HG03442 (cell line): ENCODE measurements at regions not wholly inside any gene's neighbourhood (a gene's known extent, or its start where the extent isn't known, plus 50 kb on each side); places are given as distances from the start of the nearest gene placed in this dataset.
"Not testable (repeated sequence)": the region's sequence is repeated elsewhere in the genome, so short reads cannot be mapped to it uniquely, and the experiment has no call there.

Experiments used
- ATAC-seq: cut with Tn5 transposase; IDR thresholded peaks from one replicate; pipeline ENCODE4 v1.9.1; 2021; ENCODE audit warnings: mild to moderate bottlenecking, moderate library complexity; ENCODE audit not compliant: unreplicated experiment

DNA sequence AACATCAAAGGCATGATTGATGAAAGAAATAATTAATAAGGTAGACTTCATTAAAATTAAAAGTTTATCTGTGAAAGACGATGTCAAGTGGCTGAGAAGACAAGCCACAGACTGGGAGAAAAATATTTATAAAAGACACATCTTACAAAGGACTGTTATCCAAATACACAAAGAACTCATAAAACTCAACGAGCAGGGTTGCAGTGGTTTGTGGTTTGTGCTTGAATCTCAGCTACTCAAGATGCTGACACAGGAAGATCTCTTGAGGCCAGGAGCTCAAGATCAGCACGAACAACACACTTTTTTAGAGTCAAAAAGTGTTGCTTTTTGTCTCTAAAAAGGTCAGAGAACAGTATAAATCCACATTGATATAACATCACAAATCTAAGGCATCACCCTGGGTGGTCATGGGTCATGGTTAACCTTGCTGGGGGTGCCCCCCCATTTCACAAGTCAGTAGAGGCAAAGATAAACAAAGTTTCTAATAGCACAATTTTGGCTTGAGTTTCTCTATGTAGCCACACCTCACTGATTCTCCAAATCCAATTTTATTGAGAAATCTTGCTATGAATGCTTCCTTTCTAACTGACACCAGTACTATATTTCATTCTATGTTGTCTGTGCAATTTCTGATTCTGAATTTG is 342.9 kb upstream of the RPS23 start:
- no peak for ATAC-seq

DNA sequence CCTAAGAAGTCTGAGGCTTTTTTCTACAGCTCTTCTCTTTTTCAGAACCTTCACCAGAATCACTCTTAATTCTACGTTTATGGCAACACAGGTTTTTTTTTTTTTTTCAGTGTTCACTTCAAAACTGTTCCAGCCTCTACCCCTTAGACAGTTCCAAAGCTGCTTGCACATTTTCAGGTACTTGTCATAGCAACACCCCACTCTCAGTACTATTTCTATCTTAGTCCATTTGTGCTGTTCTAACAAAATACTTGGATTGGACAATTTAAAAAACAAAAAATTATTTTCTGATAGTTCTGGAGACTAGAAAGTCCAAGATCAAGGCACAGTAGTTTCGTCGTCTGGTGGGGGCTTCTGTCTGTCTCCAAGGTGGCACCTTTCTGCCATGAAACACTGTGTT is 340.9 kb upstream of the RPS23 start:
- ATAC-seq, result no peak

DNA sequence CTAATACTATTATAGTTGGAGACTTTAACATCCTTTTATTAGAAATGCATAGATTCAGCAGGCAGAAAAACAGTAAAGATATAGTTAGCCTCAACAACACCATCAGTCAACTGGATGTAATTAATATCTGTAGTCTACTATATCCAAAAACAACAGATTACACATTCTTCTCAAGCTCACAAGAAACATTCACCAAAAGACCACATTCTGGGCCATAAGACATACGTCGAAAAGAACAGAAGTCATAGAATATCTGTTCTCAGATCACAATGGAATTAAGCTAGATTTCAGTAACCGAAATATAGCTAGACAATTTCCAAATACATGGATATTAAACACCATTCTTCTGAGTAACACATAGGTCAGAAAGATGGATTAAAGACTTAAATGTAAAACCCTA is 336.6 kb upstream of the RPS23 start:
- no peak for ATAC-seq

DNA sequence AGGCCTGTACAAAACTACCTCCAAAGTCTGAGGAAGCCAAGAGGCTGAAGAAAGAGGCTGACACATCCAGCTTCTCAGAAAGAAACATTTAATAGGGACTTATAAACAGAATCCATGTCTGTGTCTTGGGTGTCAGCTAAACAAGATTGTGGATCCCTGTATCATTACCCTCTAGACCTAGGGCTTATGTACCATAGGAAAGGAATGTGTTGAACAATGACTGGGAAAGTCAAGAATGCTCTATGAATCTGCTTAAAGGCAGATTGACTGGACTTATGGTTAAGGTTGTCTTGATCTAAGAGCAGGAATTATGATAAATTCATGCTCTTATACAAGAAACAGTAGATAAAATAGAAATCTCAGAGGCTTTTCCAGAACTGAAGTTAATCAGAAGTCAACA is 335.7 kb upstream of the RPS23 start:
- ATAC-seq, result no peak

DNA sequence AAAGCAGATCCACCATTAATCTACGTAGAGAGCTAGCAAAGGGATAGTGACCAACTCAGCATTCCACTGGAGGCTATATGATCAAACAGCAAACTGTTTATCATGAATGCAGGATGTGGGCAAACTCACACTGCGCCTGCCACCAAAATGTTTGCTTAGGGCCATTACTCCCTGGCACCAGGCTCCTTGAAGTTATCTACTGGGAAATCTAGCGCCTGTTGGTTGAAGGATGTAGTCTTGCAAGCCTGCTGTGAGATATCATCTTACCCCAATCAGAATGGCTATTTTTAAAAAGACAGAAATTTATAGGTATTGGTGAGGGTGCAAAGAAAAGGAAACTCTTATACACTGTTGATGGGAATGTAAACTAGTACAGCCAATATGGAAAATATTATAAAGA is 332.5 kb upstream of the RPS23 start:
- no peak for ATAC-seq

DNA sequence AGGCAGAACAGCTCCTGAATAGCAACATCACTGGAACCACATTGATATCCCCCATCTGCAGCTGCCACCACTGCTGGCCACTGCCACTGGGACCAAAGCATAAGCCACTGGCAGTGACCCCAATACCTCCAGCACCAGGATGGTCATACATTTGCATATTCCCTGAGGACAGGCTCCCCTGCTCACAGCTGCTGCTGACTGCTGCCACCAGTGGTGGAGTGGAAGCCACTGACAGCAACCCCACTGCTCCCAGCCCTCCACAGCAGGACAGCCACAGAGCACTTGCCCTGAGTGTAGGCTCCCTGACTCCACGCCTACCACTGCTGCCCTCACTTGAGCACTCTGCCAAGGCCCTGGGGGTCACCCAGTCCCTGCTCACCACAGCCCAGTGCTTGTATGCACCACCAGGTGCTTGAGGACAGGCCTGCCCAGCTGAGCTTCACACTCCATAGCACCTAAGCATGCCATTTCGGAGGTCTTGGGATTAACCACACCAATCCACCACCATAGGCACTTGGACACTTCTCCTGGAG is 327.4 kb upstream of the RPS23 start:
- no peak for ATAC-seq

DNA sequence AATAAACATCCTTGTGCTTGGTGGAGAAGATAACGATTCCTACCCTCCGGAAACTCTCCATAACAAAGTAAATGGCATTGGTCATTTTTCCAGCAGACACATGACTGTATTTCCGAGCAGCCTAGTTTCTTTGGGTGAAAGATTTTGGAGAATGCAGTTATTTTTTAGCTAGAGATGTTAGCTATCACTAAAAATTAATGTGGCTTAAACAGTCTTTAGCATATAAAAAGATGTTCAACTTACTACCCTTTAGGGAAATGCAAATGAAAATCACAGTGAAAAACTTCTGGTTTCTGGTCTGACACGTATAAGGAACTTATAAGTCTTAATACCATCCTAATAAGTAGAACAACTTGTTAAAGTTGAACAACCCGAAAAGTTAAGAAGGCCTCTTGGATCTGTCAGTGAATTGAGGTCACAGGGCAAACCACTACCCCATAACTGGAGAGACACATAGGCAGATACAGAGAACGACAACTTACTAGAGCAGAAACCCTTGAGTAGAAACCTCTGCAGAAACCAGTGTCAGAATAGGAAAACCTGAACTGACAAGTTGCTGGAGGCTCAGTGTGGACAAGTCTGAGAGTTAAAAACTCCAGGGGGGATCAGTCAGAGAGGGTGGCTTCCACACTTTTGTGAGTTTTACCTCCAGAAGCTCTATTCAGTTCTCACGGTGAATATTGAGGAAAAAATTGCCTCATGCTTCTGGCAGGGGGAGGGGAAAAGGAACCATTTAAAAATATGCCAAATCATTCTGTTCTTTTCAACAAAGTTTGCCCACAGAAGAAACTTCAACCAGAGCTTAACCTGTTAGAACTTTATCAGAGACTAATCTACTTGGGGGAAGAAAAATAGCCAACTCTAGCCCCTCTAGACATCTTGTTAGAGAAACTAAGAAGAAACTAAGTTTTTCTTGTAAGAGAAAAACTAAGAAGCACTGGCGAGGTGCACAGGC is 325.2 kb upstream of the RPS23 start:
- ATAC-seq, result no peak

DNA sequence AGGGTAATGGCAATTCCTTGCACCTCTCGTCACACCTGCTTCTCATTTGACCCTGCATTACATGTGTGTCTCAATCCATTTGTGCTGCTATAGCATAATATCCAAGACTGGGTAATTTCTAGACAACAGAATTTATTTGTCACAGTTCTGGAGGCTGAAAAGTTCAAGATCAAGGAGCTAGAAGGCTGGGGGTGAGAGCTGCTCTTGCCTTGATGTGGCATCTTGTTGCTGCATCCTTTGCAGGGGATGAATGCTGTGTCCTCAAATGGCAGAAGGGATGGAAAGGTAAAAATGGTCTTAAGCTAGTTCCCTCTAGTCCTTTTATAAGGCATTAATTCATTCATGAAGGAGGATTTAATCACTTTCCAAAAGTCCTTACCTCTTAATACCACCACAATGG is 323.7 kb upstream of the RPS23 start:
- no peak for ATAC-seq

DNA sequence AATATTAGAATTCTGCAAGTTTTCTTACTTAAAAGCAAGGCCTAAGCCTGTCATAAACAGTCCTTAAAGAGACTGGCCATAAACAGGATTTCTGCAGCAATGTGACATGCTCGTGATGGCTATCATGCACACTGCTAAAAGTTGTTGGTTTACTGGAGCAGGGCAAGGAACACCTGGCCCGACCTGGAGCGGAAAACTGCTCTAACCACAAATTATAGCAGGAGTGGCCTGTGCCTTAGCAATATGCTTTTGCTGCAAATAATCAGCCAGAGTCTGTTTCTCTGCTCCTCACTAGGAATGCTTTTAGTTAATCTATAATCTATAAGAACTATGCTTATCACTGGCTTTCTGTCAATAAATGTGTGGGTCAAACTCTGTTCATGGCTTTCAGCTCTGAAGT is 322.9 kb upstream of the RPS23 start:
- ATAC-seq, result no peak

DNA sequence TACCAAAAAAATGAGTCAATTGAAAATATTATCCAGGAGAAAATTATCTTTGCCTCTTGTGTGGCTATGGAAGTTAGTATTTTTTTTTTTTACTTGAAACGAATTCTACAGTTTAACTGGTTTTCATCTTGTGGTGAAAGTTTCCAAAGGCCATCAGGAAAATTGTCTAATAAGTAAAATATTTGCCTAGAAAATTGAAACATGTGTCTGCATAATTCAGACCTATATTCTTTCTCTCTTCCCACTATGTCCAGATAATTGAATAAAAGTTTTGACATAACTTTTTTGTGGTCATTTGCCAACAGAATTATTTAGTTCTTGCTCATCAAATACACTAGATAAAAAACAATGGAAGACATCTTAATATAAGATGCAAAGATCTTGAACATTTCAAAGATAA is 321.5 kb upstream of the RPS23 start:
- no peak for ATAC-seq

DNA sequence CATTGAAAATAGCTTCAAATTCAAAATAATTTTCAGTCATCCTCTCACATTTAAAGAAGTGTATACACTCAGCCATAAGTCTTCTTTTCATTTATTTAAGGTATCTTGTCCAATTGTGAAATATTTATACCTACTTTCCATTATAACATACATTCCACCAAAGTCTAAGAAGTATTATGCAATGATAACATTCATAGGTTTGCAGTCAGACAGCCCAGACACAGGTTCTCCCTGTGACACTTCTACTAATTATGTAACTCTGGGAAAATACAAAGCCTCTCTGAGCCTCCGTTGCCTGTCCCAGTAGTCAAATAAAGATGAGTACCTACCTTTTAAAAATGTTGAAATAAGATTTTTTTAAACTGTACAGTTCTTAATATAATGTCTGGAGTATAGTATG is 320.9 kb upstream of the RPS23 start:
- ATAC-seq, result no peak

DNA sequence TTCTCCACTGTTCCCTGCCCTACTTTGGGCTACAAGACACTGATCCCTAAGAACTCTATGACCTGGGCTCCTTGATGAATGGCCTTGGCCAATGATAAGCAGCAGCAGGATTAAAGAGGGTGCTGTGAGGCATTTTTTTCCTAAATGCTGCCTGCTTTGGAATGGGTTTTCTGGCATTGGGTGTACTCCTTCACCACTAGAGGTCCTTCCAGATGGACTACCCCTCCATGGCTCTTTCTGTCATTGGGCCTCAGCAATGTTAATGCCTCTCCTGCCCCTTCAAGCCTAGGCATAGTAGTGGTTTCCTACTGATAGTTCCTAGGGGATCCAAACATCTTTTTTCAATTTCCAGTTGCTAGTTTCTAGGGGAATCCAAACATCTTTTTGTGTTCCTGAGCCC is 319.3 kb upstream of the RPS23 start:
- no peak for ATAC-seq

DNA sequence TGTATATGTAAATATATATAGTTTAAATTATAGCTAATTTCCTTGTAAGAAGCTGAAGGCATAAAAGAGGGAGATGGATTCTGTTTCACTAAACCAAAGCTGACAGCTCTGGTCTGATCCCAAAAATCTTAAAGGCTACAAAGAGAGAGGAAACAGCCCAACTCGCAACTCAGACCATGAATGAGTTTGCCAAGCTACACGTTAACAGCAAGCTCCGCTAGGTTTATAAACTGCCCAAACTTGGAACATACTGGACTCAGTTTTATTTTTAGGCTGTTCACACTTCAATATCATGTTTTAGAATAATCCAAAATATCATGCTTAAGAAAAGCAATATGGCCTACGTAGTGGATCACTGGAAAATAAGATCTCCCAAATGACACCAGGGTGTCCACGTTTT is 318.3 kb upstream of the RPS23 start:
- no peak for ATAC-seq

DNA sequence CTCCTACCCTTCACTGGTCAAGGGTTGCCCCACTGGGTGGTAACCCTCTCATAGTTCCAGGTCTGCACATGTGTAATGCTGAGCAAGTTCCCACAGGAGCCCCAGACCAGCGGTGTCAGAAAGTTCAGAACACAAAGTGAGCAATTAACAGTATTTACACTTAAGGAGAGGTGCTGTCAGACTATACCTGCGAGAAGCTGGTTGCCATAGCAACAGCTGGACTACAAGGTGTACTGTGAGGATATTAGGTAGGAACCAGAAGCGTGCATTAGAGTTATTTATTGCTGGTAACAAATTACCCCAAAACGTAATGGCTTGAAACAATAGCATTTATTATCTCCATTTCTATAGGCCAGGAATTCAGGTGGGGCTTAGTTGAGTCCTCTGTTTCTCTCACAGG is 317.0 kb upstream of the RPS23 start:
- no peak for ATAC-seq

DNA sequence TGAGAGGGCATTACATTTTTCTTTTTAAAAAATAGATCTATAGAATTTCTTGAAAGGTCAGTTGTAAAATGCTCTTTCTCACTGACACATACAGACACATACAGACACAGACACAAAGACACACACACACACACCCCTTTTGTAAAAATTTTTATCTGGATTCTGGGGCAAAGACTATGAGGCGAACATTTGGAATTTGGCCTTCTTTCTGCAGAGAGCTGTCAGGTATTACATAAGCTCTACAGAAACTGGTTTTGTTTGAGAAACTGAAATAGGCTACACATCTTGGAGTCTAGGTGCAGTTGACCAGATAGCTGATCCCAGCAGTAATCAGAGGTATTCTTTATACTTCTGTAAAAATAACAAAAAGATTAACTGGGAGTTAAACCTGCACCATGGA is 315.9 kb upstream of the RPS23 start:
- no peak for ATAC-seq

DNA sequence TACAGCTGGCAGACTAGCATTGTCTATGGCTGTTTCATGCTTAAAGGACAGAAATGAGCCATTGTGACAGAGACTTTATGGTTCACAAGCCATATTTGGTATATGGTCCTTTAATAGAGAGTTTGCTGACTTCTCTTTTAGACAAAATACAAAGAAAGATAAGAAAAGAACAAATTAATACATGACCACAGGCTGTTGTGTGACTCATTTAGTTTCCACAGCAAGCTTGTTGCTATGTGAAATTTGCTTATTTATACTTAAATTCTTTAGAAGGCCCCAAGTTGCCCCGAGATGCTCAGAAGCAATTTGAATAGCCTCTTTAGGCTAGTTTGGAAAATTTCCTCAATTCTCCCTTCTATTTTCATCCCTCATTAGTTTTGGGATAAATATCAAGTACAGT is 315.3 kb upstream of the RPS23 start:
- no peak for ATAC-seq

DNA sequence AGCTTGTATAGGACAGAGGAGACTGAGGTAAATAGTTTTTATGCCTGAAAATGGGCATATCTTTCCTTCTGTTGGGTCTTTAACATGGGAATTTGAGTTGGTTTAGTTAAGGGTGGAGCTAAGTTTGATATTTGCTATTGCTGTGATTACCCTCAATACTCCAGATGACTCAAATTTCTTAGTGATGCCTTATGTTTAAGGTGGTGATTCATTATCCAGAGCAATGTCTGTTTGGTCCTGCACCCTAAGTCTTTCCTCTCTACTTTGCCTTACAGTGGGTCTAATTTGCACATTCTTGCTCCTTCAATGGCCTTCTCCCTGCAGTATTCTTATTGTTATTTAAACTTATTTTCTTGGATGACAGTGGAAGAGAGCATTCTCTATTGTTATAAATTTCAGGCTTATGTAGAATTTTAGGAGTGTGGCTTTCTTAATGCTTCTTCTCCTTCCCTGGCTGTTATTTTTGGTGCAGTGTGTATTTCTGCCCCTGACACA is 312.9 kb upstream of the RPS23 start:
- no peak for ATAC-seq

DNA sequence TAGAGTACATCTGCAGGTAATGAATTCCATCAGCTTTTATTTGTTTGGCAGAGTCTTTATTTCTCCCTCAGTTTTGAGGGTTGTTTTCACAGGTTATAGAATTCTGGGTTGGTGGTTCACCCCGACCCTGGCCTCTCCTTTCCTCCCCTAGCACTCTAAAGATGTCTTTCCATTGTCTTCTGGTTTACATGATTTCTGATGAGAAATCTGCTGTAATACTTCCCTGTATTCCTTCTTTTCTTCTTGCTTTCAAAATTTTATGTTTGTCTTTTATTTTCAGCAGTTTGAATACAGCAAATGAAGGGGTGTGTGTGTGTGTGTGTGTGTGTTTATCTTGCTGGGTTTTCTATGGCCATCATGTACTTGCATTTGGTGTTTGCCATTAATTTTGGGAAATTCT is 312.0 kb upstream of the RPS23 start:
- no peak for ATAC-seq

DNA sequence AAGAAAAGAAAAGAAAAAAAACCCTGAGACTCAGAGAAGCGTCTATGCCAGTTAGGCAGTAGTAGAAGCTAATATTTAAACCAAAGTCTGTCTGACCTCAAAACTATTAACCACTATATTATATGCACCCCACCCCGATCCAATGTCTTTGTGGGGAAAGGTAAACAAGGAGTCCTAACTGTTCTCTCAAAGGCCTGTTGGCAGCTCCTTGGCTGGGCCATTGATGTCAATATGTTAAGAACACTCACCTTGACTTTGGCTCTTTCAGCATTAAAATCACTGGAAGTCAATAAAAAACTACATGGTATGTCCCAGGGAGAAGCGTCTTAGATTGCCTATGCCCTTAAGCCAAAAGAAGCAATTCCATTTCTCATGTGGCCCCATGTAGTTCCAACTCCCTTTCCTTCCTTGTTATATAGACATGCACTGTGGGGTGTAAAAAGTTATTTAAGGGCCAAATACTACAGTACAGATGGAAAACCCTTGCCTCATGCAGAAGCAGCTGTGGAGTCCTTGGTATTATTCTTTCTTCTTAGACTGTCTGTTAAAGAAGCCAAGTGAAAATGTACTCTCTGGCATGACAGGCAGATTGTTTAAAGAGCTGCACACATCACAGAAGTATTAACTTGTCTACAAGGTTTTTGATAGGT is 308.6 kb upstream of the RPS23 start:
- no peak for ATAC-seq

DNA sequence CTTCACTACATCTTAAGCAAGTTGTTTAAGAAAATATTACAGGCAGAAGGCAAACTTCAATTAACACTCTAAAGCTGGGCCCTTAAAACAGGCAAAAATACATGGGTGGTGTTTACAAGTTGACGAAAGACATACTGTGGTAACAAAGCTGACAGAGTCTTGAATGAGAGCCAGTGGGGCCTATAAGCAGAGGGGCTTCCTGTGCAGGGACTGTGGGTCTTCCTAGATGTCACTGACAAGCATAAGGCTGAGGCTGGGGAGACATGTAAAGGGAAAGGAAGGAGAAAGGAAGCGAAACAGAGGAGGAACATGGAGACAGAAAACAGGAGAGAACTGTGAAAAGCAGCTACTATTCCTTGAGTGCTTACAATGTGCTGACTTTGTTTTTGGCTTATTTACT is 308.0 kb upstream of the RPS23 start:
- ATAC-seq, result no peak

DNA sequence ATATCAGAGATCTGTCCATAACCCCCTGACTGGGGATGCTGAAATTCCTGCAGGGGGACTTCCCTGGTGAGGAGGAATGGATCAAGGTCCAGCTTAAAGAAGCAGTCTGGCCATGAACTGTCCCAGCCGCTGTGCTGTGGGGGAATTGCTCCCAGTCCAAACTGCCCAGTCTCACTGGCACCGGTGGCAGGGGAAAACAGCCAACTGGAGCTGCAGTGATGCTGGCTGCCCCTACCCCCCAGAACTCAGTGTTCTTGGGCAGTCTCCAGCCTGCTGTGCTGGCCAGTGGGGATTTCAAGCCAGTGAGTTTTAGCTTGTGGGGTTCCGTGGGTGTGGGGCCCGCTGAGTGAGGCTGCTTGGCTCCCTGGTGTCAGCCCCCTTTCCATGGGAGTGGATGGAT is 306.5 kb upstream of the RPS23 start:
- no peak for ATAC-seq

DNA sequence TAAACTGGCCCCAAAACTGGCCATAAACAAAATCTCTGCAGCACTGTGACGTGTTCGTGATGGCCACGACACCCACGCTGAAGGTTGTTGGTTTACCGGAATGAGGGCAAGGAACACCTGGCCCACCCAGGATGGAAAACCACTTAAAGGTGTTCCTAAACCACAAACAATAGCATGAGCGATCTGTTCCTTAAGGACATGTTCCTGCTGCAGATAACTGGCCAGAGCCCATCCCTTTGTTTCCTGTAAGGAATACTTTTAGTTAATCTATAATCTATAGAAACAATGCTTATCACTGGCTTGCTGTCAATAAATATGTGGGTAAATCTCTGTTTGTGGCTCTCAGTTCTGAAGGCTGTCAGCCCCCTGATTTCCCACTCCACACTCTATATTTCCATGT is 305.2 kb upstream of the RPS23 start:
- ATAC-seq, result not testable (repeated sequence)
